Colonic mucosa (tissue), 4 donors: ENCODE measurements at regions not wholly inside any gene's neighbourhood (a gene's known extent, or its start where the extent isn't known, plus 50 kb on each side); places are given as distances from the start of the nearest gene placed in this dataset.
"Not testable (repeated sequence)": the region's sequence is repeated elsewhere in the genome, so short reads cannot be mapped to it uniquely, and the experiment has no call there.

Source experiments
- DNase-seq: peaks from one replicate; pipeline ENCODE4 v3.0.0-alpha.2; 2020
- H3K27ac ChIP-seq: fragments of 200-600 bp; one replicate; pipeline ENCODE4 v1.8.0; 2021
- H3K27me3 ChIP-seq: fragments of 200-600 bp; one replicate; pipeline ENCODE4 v1.8.0; 2021
- H3K36me3 ChIP-seq: fragments of 200-600 bp; one replicate; pipeline ENCODE4 v1.8.0; 2021
- H3K4me1 ChIP-seq: fragments of 200-600 bp; one replicate; pipeline ENCODE4 v1.8.0; 2021; ENCODE audit warnings: mild to moderate bottlenecking
- H3K4me3 ChIP-seq: fragments of 200-600 bp; one replicate; pipeline ENCODE4 v1.8.0; 2021
- H3K9ac ChIP-seq, 2 donors: one replicate each; pipeline ENCODE4 v1.7.0; 2013; ENCODE audit warnings: control low read depth in 2 of 2, low read depth in 2 of 2, low read length in 2 of 2
- H3K9me3 ChIP-seq: fragments of 200-600 bp; one replicate; pipeline ENCODE4 v1.8.0; 2021
- CTCF ChIP-seq: fragments of 200-600 bp; IDR thresholded peaks from one replicate; pipeline ENCODE4 v1.8.0; 2022; ENCODE audit warnings: antibody characterized with exemption, mild to moderate bottlenecking
- intact Hi-C: fragments of 100-400 bp; cut with DNase I; formaldehyde crosslinking; loops from one replicate; pipeline ENCODE4 v1.14.1; 2022
- donor health status: healthy.
- donor health status: DM: no; HTN: no; CAD: no.
- donor health status: DM: no; HTN: no; CAD: no.

- no peak for TF ChIP-seq CTCF
- H3K27ac ChIP-seq, result no peak overlapping the region
- no peaks in the 10 kb centered on the region for H3K36me3 ChIP-seq
- no peaks in the 10 kb centered on the region for H3K9me3 ChIP-seq
- intact Hi-C loops, result no loop called here
- no peak overlapping the region for H3K9ac ChIP-seq
- no peaks in the 10 kb centered on the region for H3K4me1 ChIP-seq
- H3K4me3 ChIP-seq, result no peak overlapping the region
- H3K27me3 ChIP-seq, result no peaks in the 10 kb centered on the region
- no peak for DNase-seq
These were observed 100.4 kb upstream of the TLE1 start for GRCh38 chr9:81789721-81790120.

- no peak overlapping the region for H3K9ac ChIP-seq
- H3K4me1 ChIP-seq, result no peaks in the 10 kb centered on the region
- no peaks in the 10 kb centered on the region for H3K9me3 ChIP-seq
- no peak for DNase-seq
- intact Hi-C loops, result no loop called here
- H3K27ac ChIP-seq, result no peak overlapping the region
- H3K36me3 ChIP-seq, result no peaks in the 10 kb centered on the region
- no peaks in the 10 kb centered on the region for H3K27me3 ChIP-seq
- TF ChIP-seq CTCF, result no peak
- no peak overlapping the region for H3K4me3 ChIP-seq
These were observed 100.8 kb upstream of the TLE1 start for GRCh38 chr9:81790166-81790565.

- H3K36me3 ChIP-seq, result no peaks in the 10 kb centered on the region
- DNase-seq, result no peak
- H3K9ac ChIP-seq, result no peak overlapping the region
- no peak for TF ChIP-seq CTCF
- H3K9me3 ChIP-seq, result no peaks in the 10 kb centered on the region
- no peak overlapping the region for H3K27ac ChIP-seq
- H3K27me3 ChIP-seq, result no peaks in the 10 kb centered on the region
- H3K4me3 ChIP-seq, result no peak overlapping the region
- no peaks in the 10 kb centered on the region for H3K4me1 ChIP-seq
- intact Hi-C loops, result no loop called here
These were observed 101.7 kb upstream of the TLE1 start for GRCh38 chr9:81791076-81791475.

DNA sequence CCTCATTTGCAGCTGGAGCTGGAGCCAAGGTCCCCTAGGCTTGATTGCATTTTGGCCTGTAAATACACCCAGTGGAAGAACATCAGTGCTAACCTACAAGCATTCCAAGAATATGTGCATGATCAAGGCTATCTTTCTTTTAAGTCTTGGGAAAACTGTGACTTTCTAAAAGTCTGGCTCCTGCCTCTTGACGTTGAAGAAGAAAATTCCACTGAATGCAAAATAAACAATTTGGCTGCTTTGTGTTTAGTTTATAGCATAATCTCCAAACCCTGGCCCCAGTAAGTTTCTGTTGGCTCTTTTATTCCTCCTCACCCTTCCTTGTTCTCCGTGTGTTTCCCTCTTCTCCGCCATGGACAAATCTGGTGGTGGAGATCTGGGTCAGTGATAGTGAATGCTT is 109.3 kb upstream of the TLE1 start:
- no peak overlapping the region for H3K4me3 ChIP-seq
- intact Hi-C loops, result no loop called here
- TF ChIP-seq CTCF, result no peak
- no peak for DNase-seq
- H3K4me1 ChIP-seq, result no peaks in the 10 kb centered on the region
- H3K27ac ChIP-seq, result no peak overlapping the region
- H3K27me3 ChIP-seq, result no peaks in the 10 kb centered on the region
- H3K9ac ChIP-seq, result no peak overlapping the region
- no peaks in the 10 kb centered on the region for H3K36me3 ChIP-seq
- no peaks in the 10 kb centered on the region for H3K9me3 ChIP-seq

GRCh38 chr9:81801190-81801589 is 111.8 kb upstream of the TLE1 start:
- Histone ChIP-seq H3K27me3 (no peaks in the 10 kb centered on the region), H3K36me3 (no peaks in the 10 kb centered on the region), H3K9ac (no peak overlapping the region), H3K9me3 (no peaks in the 10 kb centered on the region), H3K4me1 (no peaks in the 10 kb centered on the region), H3K27ac (no peak overlapping the region), H3K4me3 (no peak overlapping the region)
- no peak for TF ChIP-seq CTCF
- intact Hi-C loops, result no loop called here
- DNase-seq, result no peak

GRCh38 chr9:81804306-81804705 is 115.0 kb upstream of the TLE1 start:
- intact Hi-C loops, result no loop called here
- no peak overlapping the region for H3K4me3 ChIP-seq
- no peak overlapping the region for H3K27ac ChIP-seq
- no peaks in the 10 kb centered on the region for H3K36me3 ChIP-seq
- DNase-seq, result no peak
- H3K4me1 ChIP-seq, result no peaks in the 10 kb centered on the region
- H3K9me3 ChIP-seq, result no peaks in the 10 kb centered on the region
- no peak overlapping the region for H3K9ac ChIP-seq
- no peaks in the 10 kb centered on the region for H3K27me3 ChIP-seq
- no peak for TF ChIP-seq CTCF

- H3K9ac ChIP-seq, H3K36me3 ChIP-seq, H3K27me3 ChIP-seq, DNase-seq, H3K9me3 ChIP-seq, H3K4me1 ChIP-seq, H3K4me3 ChIP-seq, H3K27ac ChIP-seq, intact Hi-C loops: not testable (repeated sequence)
These were observed 116.5 kb upstream of the SPATA31D4 start for GRCh38 chr9:81811688-81812087.
